ENCODE measurements at regions not wholly inside any gene's neighbourhood (a gene's known extent, or its start where the extent isn't known, plus 50 kb on each side); places are given as distances from the start of the nearest gene placed in this dataset.

DNA sequence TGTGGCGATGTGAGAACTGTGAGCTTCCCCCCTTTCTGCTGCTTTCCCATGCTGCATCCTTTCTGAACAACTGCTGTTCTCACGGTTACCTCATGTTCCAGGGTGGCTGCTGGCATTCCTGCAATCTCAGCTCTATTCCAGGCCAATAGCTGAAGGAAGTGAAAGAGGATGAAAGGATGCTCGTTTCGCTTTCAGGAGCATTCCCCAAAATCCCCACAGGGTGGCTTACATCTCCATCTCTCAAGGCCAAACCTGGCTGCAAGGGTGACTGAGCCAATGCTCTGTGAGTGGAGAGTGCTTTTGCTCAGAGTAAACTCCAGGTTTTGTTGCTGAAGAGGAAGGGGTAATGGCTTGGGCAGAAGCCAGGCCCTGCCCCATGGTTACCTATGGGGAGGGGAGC, 848.2 kb downstream of the BRD1 start:
- TF ChIP-seq, protein P1, sequence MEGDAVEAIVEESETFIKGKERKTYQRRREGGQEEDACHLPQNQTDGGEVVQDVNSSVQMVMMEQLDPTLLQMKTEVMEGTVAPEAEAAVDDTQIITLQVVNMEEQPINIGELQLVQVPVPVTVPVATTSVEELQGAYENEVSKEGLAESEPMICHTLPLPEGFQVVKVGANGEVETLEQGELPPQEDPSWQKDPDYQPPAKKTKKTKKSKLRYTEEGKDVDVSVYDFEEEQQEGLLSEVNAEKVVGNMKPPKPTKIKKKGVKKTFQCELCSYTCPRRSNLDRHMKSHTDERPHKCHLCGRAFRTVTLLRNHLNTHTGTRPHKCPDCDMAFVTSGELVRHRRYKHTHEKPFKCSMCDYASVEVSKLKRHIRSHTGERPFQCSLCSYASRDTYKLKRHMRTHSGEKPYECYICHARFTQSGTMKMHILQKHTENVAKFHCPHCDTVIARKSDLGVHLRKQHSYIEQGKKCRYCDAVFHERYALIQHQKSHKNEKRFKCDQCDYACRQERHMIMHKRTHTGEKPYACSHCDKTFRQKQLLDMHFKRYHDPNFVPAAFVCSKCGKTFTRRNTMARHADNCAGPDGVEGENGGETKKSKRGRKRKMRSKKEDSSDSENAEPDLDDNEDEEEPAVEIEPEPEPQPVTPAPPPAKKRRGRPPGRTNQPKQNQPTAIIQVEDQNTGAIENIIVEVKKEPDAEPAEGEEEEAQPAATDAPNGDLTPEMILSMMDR (IDR thresholded peaks at IDR 0.05) = no peak
- no peak for TF ChIP-seq POLR2A (IDR thresholded peaks at IDR 0.05)

All from tibial nerve (tissue), 3 donors.